Spinal cord (tissue), 9 donors: ENCODE measurements at regions not wholly inside any gene's neighbourhood (a gene's known extent, or its start where the extent isn't known, plus 50 kb on each side); places are given as distances from the start of the nearest gene placed in this dataset.

Experiments used
- DNase-seq, 6 donors: peaks; one replicate each; pipeline versions ENCODE4 v3.0.0 to v3.0.0-alpha.2; 2013 to 2015; ENCODE audit warnings: low spot score in 6 of 6, low read depth in 4 of 6
- H3K27ac ChIP-seq: one replicate; pipeline ENCODE4 v1.5.1; 2013; ENCODE audit warnings: low read depth, low read length, control low read depth
- H3K27me3 ChIP-seq: one replicate; pipeline ENCODE4 v1.6.1; 2013; ENCODE audit warnings: low read length; ENCODE audit not compliant: control insufficient read depth, insufficient read depth
- H3K36me3 ChIP-seq: one replicate; pipeline ENCODE4 v1.6.1; 2013; ENCODE audit warnings: low read length; ENCODE audit not compliant: control insufficient read depth, insufficient read depth
- H3K4me1 ChIP-seq: one replicate; pipeline ENCODE4 v1.6.1; 2013; ENCODE audit warnings: low read length; ENCODE audit not compliant: control insufficient read depth, insufficient read depth
- H3K4me3 ChIP-seq: one replicate; pipeline ENCODE4 v1.5.1; 2013; ENCODE audit warnings: low read depth, low read length, control low read depth
- H3K9me3 ChIP-seq: one replicate; pipeline ENCODE4 v1.6.1; 2013; ENCODE audit warnings: low read length; ENCODE audit not compliant: control insufficient read depth, insufficient read depth
- WGBS: methylation state at CpG from one replicate; pipeline ENCODE4 v1.1.5; 2013; ENCODE audit warnings: missing lambda C conversion rate; ENCODE audit not compliant: insufficient coverage; 5-methylcytosine and 5-hydroxymethylcytosine counted together
- donor health status: healthy.

- Histone ChIP-seq H3K4me3 (no peak overlapping the region), H3K27me3 (peaks cover 7% of the 10 kb centered on the region), H3K36me3 (peaks cover 2% of the 10 kb centered on the region), H3K27ac (no peak overlapping the region), H3K4me1 (peaks cover 53% of the 10 kb centered on the region), H3K9me3 (no peaks in the 10 kb centered on the region)
- DNase-seq: peak in 1 of 6 donors; percentile 93
- WGBS: 62% methylated on average over 30 of the region's 33 CpGs
These were observed 188.3 kb upstream of the C14orf180 start for GRCh38 chr14:104390941-104391901.

GRCh38 chr14:104392001-104392395, 187.6 kb upstream of the C14orf180 start:
- Histone ChIP-seq H3K4me3 (no peak overlapping the region), H3K36me3 (no peaks in the 10 kb centered on the region), H3K27me3 (peaks cover 5% of the 10 kb centered on the region), H3K9me3 (no peaks in the 10 kb centered on the region), H3K27ac (no peak overlapping the region), H3K4me1 (peaks cover 46% of the 10 kb centered on the region)
- WGBS: 74% methylated on average over 5 of the region's 6 CpGs
- no peak for DNase-seq

GRCh38 chr14:104392396-104393198, 187.0 kb upstream of the C14orf180 start:
- Histone ChIP-seq H3K27me3 (peaks cover 5% of the 10 kb centered on the region), H3K9me3 (no peaks in the 10 kb centered on the region), H3K36me3 (no peaks in the 10 kb centered on the region), H3K27ac (no peak overlapping the region), H3K4me3 (no peak overlapping the region), H3K4me1 (peaks cover 40% of the 10 kb centered on the region)
- WGBS: 90% methylated on average over 25 of the region's 28 CpGs
- no peak for DNase-seq

- DNase-seq: no peak
- Histone ChIP-seq H3K36me3 (no peaks in the 10 kb centered on the region), H3K27ac (no peak overlapping the region), H3K4me3 (no peak overlapping the region), H3K9me3 (peaks cover 2% of the 10 kb centered on the region), H3K27me3 (peaks cover 5% of the 10 kb centered on the region), H3K4me1 (peaks cover 33% of the 10 kb centered on the region)
- WGBS: 94% methylated on average over 18 of the region's 18 CpGs
These were observed 186.2 kb upstream of the C14orf180 start for GRCh38 chr14:104393199-104393897.

- Histone ChIP-seq H3K36me3 (no peaks in the 10 kb centered on the region), H3K4me3 (no peak overlapping the region), H3K4me1 (peaks cover 27% of the 10 kb centered on the region), H3K27me3 (peaks cover under 1% of the 10 kb centered on the region), H3K27ac (no peak overlapping the region), H3K9me3 (peaks cover 2% of the 10 kb centered on the region)
- peak in 1 of 6 donors; percentile 23 for DNase-seq
- WGBS: 71% methylated on average over 10 of the region's 10 CpGs
These were observed 185.6 kb upstream of the C14orf180 start for GRCh38 chr14:104393898-104394381.

- DNase-seq: no peak
- no peak overlapping the region for H3K27ac ChIP-seq
These were observed 185.1 kb upstream of the C14orf180 start for GRCh38 chr14:104394409-104394851.

GRCh38 chr14:104395276-104395675, 184.3 kb upstream of the C14orf180 start:
- Histone ChIP-seq H3K9me3 (peaks cover 2% of the 10 kb centered on the region), H3K4me1 (peaks cover 27% of the 10 kb centered on the region), H3K4me3 (no peak overlapping the region), H3K27me3 (no peaks in the 10 kb centered on the region), H3K36me3 (no peaks in the 10 kb centered on the region), H3K27ac (no peak overlapping the region)
- WGBS: 93% methylated on average over 5 of the region's 6 CpGs
- no peak for DNase-seq

More at GRCh38 chr14:104394409-104394851, 185.1 kb upstream of the C14orf180 start:
- peaks cover 2% of the 10 kb centered on the region for H3K9me3 ChIP-seq
- peaks cover 27% of the 10 kb centered on the region for H3K4me1 ChIP-seq
- no peaks in the 10 kb centered on the region for H3K27me3 ChIP-seq
- H3K4me3 ChIP-seq: no peak overlapping the region
- no peaks in the 10 kb centered on the region for H3K36me3 ChIP-seq
- WGBS: 78% methylated on average over 13 of the region's 13 CpGs

GRCh38 chr14:104395941-104396681, 183.5 kb upstream of the C14orf180 start:
- 86% methylated on average over 29 of the region's 30 CpGs for WGBS
- Histone ChIP-seq H3K4me1 (peaks cover 25% of the 10 kb centered on the region), H3K36me3 (no peaks in the 10 kb centered on the region), H3K27ac (no peak overlapping the region), H3K27me3 (no peaks in the 10 kb centered on the region), H3K4me3 (no peak overlapping the region), H3K9me3 (peaks cover 2% of the 10 kb centered on the region)
- DNase-seq: no peak
